Mucosa of descending colon (tissue), 3 donors: ENCODE measurements at regions not wholly inside any gene's neighbourhood (a gene's known extent, or its start where the extent isn't known, plus 50 kb on each side); places are given as distances from the start of the nearest gene placed in this dataset.

Experiments used
- ATAC-seq: fragments of 200-7000 bp; cut with Tn5 transposase; one replicate; pipeline ENCODE4 v1.9.1; 2020; ENCODE audit warnings: mild to moderate bottlenecking, moderate library complexity
- DNase-seq, 3 donors: peaks; one replicate each; pipeline ENCODE4 v3.0.0-alpha.2; 2020
- H3K36me3 ChIP-seq: fragments of 200-600 bp; one replicate; pipeline ENCODE4 v1.8.0; 2021; ENCODE audit warnings: low read depth, mild to moderate bottlenecking
- H3K4me1 ChIP-seq: fragments of 200-600 bp; one replicate; pipeline ENCODE4 v1.8.0; 2021; ENCODE audit warnings: low read depth, mild to moderate bottlenecking
- H3K4me3 ChIP-seq: fragments of 200-600 bp; one replicate; pipeline ENCODE4 v1.8.0; 2021; ENCODE audit warnings: mild to moderate bottlenecking
- H3K9me3 ChIP-seq: fragments of 200-600 bp; one replicate; pipeline ENCODE4 v1.8.0; 2021; ENCODE audit warnings: mild to moderate bottlenecking
- intact Hi-C, 2 donors: fragments of 100-400 bp; cut with DNase I in 1 of 2; cut with micrococcal nuclease in 1 of 2; formaldehyde crosslinking; loops; one replicate each; pipeline versions ENCODE4 v1.11.0 to v1.11.1; 2022; cut with DNase I, micrococcal nuclease
- TF ChIP-seq, protein P1 (sequence below): fragments of 200-600 bp; IDR thresholded peaks from one replicate; pipeline ENCODE4 v1.8.0; 2022; ENCODE audit warnings: antibody characterized with exemption, mild to moderate bottlenecking
- donor health status: DM: no; HTN: no; CAD: no; lungs with moderate emphysema.
- donor health status: DM: no; HTN: no; CAD: no.
- donor health status: DM: no; HTN: yes; CAD: no.

DNA sequence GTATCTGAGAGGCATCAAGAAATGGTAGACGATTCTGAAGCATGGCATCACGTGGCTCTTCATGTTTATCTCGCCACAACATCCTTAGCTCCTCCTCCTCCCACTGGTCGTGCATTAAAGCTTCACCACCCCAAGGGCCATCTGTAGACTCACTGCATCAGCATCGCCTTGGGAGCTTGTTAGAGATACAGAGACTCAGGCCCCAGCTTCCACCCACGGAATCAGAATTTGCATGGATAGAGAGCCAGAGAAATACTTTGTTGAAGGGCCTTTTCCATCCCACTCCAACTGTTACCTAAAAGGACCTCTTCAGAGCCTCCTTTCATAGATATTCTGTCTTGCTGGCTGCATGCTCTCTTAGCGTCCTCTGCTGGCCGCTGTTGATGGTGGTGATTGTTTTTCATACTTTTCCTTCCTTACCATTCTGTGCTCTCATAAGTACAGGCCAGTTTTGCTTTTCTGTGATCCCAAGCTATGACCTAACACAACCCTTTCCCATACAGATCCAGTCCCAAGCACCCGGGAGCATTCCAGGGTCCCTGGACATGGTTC is 1049.4 kb upstream of the EEF2KMT start:
- TF ChIP-seq, protein P1, sequence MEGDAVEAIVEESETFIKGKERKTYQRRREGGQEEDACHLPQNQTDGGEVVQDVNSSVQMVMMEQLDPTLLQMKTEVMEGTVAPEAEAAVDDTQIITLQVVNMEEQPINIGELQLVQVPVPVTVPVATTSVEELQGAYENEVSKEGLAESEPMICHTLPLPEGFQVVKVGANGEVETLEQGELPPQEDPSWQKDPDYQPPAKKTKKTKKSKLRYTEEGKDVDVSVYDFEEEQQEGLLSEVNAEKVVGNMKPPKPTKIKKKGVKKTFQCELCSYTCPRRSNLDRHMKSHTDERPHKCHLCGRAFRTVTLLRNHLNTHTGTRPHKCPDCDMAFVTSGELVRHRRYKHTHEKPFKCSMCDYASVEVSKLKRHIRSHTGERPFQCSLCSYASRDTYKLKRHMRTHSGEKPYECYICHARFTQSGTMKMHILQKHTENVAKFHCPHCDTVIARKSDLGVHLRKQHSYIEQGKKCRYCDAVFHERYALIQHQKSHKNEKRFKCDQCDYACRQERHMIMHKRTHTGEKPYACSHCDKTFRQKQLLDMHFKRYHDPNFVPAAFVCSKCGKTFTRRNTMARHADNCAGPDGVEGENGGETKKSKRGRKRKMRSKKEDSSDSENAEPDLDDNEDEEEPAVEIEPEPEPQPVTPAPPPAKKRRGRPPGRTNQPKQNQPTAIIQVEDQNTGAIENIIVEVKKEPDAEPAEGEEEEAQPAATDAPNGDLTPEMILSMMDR, result no peak
- Histone ChIP-seq H3K9me3 (no peaks in the 10 kb centered on the region), H3K36me3 (no peaks in the 10 kb centered on the region), H3K4me3 (no peak overlapping the region), H3K4me1 (no peaks in the 10 kb centered on the region)
- intact Hi-C loops, result no loop called here
- DNase-seq (no peak), ATAC-seq (no peak)

DNA sequence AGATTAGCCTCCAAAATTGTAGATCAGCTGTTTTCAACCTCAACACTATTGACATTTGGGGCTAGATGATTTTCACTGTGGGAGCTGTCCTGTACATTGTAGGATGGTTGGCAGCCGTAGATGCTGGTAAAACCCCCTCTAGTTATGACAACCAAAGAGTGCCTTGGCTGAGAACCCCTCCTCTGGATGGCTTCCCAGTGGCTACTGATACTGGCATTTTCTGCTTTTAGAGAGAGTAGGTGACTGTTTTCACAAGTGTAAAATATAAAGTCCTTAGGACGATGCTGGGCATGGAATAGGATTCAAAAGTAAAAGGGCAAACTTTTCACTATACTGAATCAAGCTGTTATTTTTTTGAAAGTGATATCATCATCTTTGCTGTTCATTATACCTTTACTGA is 1048.8 kb upstream of the EEF2KMT start:
- Histone ChIP-seq H3K9me3 (no peaks in the 10 kb centered on the region), H3K4me1 (no peaks in the 10 kb centered on the region), H3K4me3 (no peak overlapping the region), H3K36me3 (no peaks in the 10 kb centered on the region)
- TF ChIP-seq, protein P1, result no peak
- intact Hi-C loops, result no loop called here
- DNase-seq (no peak), ATAC-seq (no peak)

DNA sequence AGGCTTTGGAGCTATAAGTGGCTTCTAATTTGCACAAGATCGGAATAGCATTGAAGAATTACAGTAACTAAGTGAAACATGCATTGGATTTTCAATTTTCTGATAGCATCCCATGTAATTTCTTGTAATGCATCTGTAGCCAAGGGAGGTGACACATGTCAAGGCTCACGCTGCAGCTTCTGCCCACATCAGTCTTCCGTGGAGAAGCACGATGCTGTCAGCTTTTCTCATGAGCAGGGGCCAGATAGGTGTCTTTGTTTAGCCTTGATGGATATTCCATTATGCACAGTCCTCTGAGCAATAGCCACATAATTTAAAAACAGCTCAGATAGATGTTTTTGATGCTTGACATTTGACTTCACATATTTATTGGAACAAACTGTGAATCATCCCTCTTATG is 1046.9 kb upstream of the EEF2KMT start:
- Histone ChIP-seq H3K4me1 (no peaks in the 10 kb centered on the region), H3K4me3 (no peak overlapping the region), H3K36me3 (no peaks in the 10 kb centered on the region), H3K9me3 (no peaks in the 10 kb centered on the region)
- no peak for DNase-seq
- intact Hi-C loops, result no loop called here
- TF ChIP-seq, protein P1, result no peak
- ATAC-seq, result no peak

DNA sequence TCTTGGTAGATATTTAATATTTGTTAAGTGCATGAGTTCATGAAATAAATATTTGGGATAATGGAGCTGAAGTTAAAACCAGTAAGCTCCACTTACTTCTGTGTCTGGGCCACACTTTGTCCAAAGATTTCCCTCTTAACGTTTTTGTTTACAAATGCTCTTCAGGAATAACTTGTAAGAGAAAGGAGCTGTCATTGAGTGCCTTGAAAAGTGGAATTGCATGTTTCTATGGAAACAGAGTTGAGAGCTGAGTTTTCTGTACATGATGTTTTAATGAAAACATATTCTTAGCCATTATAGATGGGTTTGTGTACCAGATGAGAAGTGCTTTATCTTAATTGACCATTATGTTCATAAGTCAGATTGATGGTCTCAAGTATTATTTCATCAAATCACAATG is 1045.4 kb upstream of the EEF2KMT start:
- ATAC-seq (no peak), DNase-seq (no peak)
- no peak overlapping the region for H3K4me3 ChIP-seq
- TF ChIP-seq, protein P1, result no peak
- no peaks in the 10 kb centered on the region for H3K9me3 ChIP-seq
- H3K36me3 ChIP-seq, result no peaks in the 10 kb centered on the region
- no peaks in the 10 kb centered on the region for H3K4me1 ChIP-seq
- intact Hi-C loops, result no loop called here

DNA sequence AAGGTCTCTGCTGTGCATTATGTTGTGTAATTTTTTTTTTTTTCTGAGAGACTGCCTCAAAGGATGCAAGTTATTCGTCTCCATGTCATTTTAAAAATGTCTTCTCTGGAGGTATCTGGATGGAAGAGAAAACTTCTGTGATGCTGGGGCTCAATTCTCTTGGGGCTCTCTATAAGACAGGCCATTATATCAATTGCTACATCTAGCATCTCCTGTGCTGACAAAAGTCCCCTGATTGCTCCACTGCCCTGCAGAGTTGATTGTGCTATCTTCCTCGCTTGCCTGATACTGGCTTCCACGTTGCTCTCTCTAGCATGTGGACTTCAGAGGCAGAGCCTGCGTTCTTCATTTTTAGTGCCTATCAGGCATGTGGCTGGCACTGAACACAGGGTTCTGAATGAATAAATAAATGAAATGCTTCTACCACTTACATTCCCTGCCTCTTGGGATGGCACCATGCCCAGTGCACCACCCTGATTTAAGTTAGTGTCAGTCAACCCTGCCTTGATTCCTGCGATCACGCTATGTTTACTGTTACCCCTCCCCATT is 1035.5 kb upstream of the EEF2KMT start:
- intact Hi-C loops, result no loop called here
- Histone ChIP-seq H3K4me1 (no peaks in the 10 kb centered on the region), H3K9me3 (no peaks in the 10 kb centered on the region), H3K36me3 (no peaks in the 10 kb centered on the region), H3K4me3 (no peak overlapping the region)
- DNase-seq (no peak), ATAC-seq (no peak)
- TF ChIP-seq, protein P1, result no peak

DNA sequence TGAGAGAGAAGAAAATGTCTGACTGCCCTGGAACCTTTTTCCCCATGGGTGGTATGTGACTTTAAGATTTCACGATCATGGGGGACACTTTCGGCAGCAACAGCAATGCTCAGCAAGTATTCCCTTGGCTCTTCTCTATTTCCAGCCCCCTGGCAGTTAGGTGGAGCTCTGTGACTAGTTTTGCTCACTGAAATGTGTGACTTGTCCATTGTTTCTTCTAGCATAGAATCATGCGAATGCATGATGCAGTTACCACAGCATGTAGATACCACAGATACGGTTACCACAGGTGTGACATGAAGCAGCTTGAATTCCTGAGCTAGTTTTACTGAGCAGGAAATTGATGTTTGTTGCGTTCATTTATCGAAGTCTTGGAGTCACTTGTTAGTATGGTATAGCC is 1034.5 kb upstream of the EEF2KMT start:
- intact Hi-C loops, result no loop called here
- H3K4me1 ChIP-seq, result no peaks in the 10 kb centered on the region
- DNase-seq, result no peak
- TF ChIP-seq, protein P1, result no peak
- no peaks in the 10 kb centered on the region for H3K36me3 ChIP-seq
- no peak for ATAC-seq
- H3K4me3 ChIP-seq, result no peak overlapping the region
- no peaks in the 10 kb centered on the region for H3K9me3 ChIP-seq
